Activated CD8-positive, alpha-beta memory T cell treated with anti-CD3 and anti-CD28 coated beads, Interleukin-2, amount 50 U/mL, for 1 hour (primary cell): ENCODE measurements at regions not wholly inside any gene's neighbourhood (a gene's known extent, or its start where the extent isn't known, plus 50 kb on each side); places are given as distances from the start of the nearest gene placed in this dataset.

Source experiments
- DNase-seq: peaks from one replicate; pipeline ENCODE4 v3.0.0-alpha.2; 2020; ENCODE audit errors: extremely low read depth

DNA sequence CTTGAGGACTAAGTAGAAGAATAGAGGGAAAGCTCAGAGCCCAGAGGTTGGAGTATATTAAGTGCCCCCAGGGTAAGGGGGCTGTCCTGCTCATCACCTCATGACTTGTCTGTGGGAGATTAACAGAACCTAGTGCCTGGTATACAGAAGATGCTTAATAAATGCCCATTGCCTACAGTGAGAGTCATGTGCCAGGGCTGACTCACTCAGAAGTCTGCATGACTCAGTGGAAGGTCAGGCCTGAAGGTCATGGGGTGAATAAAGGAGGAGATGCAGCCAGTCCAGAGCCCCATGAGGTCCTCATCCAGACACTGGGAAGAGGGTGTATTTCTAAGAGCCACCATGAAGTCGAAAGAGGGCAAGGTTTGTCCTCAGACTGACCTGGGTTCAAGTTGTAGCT, 62.5 kb upstream of the TLE3 start:
- DNase-seq: no peak

DNA sequence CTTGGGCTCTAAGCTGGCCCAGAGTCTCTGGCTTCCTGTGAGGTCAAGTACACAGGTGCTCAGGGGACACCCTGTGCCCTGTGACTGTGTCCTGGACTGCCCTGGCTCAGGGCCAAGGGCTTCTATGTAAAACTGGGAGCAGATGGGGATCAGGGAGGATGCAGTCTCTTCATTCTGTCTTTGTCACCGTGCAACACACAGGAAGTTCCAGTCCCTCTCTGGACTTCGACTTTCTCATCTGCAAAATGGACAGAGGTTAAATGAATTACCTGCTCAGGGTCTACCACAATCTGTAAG, 61.9 kb upstream of the TLE3 start:
- DNase-seq: no peak

DNA sequence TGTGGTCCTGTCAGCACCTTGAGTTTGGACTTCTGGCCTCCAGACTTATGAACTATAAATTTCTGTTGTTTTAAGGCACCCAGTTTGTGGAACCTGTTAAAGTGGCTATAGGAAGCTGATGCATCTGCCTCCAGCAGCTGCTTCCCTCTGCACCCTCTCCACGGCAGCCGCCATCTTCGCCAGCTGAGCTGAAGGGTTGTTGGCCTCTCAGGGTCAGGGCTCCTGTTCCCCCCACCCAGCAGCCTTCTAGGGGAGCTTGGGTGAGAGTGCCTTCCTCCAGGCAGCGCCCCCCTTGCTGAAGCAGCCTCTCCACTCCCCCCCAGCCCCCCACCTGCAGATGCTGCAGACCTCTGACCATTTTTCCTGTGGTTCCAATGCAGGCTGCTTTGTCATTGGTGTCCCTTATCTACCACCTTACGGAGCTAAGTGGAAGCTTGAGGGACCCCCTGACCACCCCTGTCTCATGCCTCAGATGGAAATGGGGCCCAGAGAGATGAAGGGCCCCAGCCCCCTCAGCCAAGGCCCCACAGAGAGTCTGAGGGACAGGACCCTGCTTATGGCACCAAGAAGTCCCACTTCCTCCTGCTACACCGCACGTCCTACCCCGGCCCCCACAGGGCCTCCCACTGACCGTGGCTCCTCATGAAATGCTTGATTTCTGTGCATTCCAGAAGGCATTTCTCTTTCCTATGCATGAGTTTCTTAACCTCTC, 61.4 kb upstream of the TLE3 start:
- DNase-seq: no peak

DNA sequence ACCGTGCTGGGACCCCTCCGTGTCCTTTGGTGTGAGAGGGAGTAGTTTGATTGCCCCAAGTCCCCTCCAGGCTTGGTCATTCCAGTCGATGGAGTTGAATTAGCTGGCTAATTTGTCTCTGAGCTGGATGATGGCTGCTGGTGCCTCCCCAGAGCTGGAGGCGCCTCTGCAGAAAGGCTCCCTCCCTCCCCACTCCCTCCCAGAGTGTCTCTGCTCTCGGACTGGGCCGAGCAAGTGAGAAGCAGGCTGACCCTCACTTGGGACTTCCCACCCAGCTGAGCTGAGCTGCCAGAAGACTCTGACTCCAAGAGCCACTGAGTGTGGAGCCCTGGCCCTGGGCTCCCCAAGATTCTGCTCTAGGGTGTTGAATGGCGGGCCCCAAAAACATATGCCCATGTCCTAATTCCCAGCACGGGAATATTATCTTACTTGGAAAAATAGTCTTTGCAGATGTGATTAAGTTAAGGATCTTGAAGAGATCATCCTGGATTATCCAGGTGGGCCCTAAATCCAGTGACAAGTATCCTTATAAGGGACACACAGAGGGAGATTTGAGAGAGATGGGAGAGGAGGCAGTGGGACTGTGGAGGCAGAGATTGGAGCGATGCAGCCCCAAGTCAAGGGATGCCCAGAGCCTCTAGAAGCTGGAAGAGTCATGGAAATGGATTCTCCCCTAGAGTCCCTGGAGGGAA, 60.7 kb upstream of the TLE3 start:
- DNase-seq: no peak

DNA sequence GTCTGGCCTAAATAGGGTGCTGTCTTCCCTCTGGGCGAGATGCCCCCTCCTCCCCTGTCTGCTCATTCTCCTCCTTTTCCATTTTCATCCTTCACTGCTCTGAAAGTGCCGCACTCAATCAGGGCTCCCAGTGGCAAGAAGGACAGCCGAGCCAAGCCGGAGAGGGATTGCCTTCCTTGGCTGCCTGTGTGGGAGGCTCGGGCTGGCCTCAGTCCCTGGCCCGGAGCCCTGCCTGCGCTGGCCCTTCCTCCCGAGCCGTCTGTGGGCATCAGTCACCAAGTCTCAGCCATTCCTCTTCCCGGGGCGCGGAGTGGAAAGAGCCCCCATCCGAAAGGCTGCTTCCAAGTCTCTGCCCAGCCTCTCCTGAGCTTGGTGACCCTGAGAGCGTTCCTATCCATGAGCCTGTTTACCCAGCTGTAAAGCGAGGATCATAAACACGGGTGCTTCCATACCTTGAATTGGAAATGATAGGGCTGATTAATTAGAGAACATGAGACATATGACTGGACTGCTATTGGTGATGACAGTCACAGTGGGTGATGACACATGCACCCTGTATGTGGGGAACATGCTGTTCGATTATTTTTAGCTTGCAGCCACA, 59.1 kb upstream of the TLE3 start:
- no peak for DNase-seq

DNA sequence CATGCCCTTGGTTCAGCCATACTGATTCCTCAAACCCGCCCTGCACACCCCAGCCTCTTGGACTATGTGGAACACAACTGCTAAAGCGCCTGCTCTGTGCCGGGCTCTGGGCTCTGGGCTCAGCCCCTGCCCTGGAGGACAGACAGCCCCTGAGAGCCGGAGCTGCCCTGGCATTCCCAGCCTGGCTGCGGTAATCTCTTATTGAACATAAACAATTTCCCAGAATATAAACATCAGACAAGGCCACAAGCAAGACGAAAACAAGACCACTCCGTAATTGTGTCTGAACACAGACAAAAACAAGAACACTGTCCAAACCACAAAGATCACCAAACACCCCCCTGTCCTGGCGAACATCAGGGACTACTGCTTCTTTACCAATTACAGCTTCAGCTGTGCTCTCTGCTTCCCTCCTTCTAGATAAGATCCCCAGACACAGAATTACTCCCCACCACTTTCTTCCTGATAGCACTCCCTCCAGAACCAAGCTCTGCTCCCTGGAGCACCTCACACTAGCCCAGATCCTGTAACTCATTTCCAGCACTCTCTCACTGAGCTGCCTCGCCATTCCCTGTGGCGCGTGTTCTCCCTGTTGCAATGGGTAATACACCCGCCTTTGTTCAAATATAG, 57.1 kb upstream of the TLE3 start:
- no peak for DNase-seq

DNA sequence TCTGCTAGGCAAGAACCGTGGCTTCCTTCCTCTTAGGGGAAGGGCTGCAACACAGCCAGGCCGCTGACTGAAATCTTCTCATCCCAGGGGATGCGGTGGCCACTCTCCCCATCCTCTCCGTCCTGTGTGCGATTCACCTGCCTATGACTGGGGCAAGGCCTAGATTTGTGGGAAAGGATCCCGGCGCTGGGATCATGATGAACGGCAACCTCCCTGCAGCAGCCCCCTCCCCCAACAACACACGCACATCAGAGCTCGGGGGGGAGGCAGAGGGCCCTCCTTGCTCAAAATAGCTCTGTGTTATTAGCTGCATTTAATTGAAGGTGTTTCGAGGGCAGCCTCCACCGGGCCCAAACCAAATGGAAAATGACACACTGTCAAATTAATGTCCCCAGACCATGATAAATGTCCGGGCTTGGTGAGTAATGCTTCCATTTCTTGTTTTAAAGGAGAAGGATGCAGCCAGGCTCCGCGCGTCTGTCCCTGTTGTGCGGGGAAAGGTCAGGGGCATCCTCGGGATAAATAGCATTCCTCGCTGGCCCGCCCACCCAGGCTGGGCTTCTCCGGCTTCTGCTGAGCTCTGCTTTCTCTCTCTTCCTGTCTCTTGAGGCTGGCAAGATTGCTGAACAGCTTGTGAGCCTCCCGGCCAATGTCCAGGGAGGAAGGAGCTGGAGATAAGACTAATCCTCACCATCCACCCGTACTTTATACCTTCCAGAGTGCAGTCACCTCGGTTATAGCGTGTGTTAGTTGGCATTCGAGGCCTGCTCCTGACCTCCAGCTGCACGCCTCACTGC, 56.4 kb upstream of the TLE3 start:
- no peak for DNase-seq

DNA sequence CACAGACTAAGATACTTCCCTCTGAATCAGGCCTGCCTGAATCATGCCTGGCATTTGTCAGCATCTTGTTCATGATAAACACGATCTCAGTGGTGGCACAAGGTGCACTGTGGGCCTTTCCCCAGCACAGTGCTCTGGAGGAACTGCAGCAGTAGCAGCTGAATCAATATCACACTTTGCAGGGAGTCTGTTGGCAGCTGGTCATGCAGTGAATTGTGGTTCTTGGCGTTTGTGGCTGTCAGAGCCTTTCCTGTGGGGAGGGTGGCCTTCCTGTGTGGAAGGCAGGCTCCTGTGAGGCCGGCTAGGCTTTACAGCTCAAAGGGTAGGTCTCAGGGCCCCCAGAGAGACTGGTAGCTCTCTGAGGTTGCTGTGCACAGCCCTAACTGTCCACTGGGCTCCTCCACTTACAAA, 54.4 kb upstream of the TLE3 start:
- DNase-seq: no peak

DNA sequence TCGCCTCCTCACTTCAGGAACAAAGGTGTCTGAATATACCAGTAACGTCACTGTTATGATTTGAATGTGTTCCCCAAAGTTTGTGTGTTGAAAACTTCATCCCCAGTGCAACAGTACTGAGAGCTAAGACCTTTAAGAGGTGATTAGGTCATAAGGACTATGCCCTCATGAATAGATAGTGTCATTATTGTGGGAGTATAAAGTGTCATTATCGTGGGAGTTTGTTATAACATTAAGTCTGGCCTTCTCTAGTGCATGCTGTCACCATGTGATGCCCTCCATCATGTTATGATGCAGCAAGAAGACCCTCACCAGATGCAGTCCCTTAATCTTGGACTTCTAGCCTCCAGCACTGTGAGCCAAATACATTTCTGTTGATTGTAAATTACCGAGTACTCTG, 53.7 kb upstream of the TLE3 start:
- no peak for DNase-seq

DNA sequence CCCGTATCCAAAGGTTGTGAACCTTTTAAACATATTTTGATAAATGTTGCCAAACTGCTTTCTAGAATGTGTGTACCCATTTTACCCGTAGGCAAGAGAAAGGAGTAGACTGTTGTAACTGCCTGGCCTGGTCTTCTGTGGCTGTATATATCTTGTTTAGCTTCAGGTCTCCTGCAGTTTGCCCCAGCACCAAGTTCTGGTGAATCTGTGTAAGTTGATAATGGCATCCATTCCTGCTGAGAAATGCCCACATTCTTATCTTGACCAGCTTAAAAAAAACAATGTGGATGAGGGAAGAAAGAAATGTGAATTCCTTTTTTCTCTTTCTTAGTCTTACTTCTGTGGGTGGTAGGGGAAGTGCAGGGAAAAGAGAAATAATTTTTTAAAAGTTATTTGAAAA, 53.3 kb upstream of the TLE3 start:
- DNase-seq: no peak

DNA sequence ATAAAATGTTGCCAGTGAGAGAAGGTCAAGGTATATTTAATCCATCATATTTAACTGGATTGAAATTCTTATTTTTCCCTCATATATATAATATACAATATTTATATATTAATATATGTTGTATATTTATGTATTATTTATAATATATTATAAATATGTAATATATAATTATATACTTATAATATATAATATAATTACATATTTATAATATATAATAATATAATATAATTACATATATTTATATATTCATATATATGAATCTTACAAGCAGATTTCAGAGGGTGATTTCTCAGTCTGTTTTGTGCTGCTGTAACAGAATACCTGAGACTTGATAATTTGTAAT, 52.7 kb upstream of the TLE3 start:
- no peak for DNase-seq

DNA sequence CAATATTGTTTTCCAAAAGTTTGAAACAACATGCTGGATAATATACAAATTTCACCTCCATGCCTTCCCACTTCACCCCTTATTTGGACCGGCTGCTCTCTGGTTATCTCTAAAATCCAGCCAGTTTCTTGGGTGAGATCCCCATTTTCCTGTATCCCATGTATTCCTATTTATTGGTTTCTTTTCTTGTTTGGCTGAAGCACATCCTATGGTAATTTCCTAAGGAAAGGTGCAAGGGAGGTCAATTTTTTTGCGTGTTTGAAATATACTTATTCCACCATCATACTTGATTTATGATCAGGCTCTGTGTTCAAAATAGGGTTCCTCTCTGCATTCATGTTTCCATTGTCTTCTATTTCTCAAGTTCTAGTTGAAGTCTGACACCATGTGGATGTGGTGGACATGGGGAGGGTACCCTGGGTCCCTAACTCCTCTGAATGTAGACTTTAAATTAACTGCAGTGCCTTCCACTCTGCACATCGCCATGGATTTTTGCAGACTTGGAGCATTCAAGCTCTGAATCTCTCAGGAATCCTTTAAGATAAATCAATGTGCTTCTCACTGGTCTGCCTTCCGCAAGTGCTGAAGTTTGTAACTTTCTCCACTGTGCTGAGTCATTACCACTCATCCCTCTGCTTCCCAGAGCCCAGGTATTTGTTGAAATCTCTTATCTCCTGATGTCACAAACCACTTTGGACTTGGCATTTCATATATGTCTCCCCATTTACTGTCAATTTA, 52.1 kb upstream of the TLE3 start:
- no peak for DNase-seq

DNA sequence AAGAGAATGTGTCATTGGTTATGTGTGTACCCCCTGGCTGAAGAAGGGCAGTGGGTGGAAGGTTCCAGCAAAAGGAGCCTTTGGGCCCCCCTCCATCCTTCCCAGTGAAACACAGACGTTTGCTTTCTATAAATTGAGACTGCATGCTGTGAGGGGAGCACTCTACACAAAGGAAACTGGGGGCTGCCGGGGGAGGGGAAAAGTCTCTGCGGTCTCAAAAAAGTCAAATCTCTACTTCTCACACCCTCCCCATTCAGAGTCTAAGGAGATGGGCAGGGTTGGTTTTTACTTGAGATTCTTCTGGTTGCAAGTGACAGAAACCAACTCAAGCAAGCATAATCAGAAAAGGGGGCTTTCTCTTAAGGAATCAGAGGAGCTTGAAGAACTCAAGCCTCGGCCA, 50.1 kb upstream of the TLE3 start:
- DNase-seq: no peak
